H1 (cell line): ENCODE measurements at regions not wholly inside any gene's neighbourhood (a gene's known extent, or its start where the extent isn't known, plus 50 kb on each side); places are given as distances from the start of the nearest gene placed in this dataset.

ENCODE experiments used
- EP300 ChIP-seq, 2 experiments: IDR thresholded peaks; 1 replicate in 1 of 2; 2 replicates in 1 of 2; pipeline ENCODE4 v1.6.1; 2011 to 2012; ENCODE audit warnings: low read depth in 2 of 2, low read length in 2 of 2, mild to moderate bottlenecking in 2 of 2, borderline replicate concordance in 1 of 2, inconsistent platforms in 1 of 2, moderate library complexity in 1 of 2
- EZH2 ChIP-seq: fragments of 200-600 bp; sonication (generic); IDR thresholded peaks from 2 replicates; pipeline ENCODE4 v1.7.1; 2012; ENCODE audit warnings: low read depth, mild to moderate bottlenecking, moderate library complexity, low read length, inconsistent platforms; ENCODE audit not compliant: severe bottlenecking
- JUN ChIP-seq: IDR thresholded peaks from 2 replicates; pipeline ENCODE4 v1.6.1; 2011; ENCODE audit warnings: low read depth, mild to moderate bottlenecking, improper control_type of control experiment, low read length
- POLR2A ChIP-seq, 2 experiments: IDR thresholded peaks; 1 replicate in 1 of 2; 2 replicates in 1 of 2; pipeline ENCODE4 v1.6.1; 2011; ENCODE audit warnings: low read depth in 2 of 2, low read length in 2 of 2, mild to moderate bottlenecking in 2 of 2; ENCODE audit errors: control extremely low read depth in 1 of 2
- SP2 ChIP-seq: IDR thresholded peaks from 2 replicates; pipeline ENCODE4 v1.6.1; 2012; ENCODE audit warnings: mild to moderate bottlenecking, low read length, inconsistent platforms
- TCF12 ChIP-seq: IDR thresholded peaks from 2 replicates; pipeline ENCODE4 v1.6.1; 2011; ENCODE audit warnings: low read depth, mild to moderate bottlenecking, low read length
- TF ChIP-seq, protein P1 (sequence below), 3 experiments: IDR thresholded peaks; 1 replicate in 2 of 3; 2 replicates in 1 of 3; pipeline versions ENCODE4 v1.5.1 to v1.6.1; 2011; ENCODE audit warnings: low read length in 3 of 3, mild to moderate bottlenecking in 3 of 3, inconsistent platforms in 2 of 3, low read depth in 1 of 3, moderate library complexity in 1 of 3; ENCODE audit not compliant: insufficient read depth in 1 of 3; ENCODE audit errors: control extremely low read depth in 1 of 3

DNA sequence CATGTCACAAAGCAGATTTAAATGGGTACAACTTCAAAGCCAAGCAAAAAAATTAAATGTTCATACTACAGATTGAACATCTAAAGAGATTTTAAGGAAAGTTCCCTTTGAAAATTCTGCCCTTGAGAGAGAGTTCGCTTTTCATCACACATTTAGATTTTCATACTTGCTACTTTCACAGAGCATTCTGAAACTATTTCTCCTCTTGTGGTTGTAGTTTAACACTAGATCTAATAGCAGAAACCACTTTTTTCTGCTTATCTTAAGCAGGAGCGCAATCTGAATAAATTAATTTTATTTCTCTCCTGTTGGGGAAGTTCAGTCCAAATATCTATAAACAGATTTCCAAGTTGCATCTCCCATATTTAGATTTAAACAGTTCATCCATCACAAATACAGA, 173.3 kb upstream of the RASA1 start:
- TF ChIP-seq POLR2A (IDR thresholded peaks at IDR 0.05; ENCODE audit: control extremely low read depth in 1 of 2, low read depth in 2 of 2, low read length in 2 of 2), result no peak
- no peak for TF ChIP-seq JUN
- TF ChIP-seq, protein P1, sequence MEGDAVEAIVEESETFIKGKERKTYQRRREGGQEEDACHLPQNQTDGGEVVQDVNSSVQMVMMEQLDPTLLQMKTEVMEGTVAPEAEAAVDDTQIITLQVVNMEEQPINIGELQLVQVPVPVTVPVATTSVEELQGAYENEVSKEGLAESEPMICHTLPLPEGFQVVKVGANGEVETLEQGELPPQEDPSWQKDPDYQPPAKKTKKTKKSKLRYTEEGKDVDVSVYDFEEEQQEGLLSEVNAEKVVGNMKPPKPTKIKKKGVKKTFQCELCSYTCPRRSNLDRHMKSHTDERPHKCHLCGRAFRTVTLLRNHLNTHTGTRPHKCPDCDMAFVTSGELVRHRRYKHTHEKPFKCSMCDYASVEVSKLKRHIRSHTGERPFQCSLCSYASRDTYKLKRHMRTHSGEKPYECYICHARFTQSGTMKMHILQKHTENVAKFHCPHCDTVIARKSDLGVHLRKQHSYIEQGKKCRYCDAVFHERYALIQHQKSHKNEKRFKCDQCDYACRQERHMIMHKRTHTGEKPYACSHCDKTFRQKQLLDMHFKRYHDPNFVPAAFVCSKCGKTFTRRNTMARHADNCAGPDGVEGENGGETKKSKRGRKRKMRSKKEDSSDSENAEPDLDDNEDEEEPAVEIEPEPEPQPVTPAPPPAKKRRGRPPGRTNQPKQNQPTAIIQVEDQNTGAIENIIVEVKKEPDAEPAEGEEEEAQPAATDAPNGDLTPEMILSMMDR (IDR thresholded peaks at IDR 0.05; ENCODE audit: control extremely low read depth in 1 of 3, insufficient read depth in 1 of 3, low read depth in 1 of 3, low read length in 3 of 3), result no peak
- TF ChIP-seq EZH2, result no peak
- TF ChIP-seq SP2, result no peak
- TF ChIP-seq TCF12, result no peak
- no peak for TF ChIP-seq EP300 (IDR thresholded peaks at IDR 0.05; ENCODE audit: borderline replicate concordance in 1 of 2, low read depth in 2 of 2, low read length in 2 of 2)
